ENCODE measurements at regions not wholly inside any gene's neighbourhood (a gene's known extent, or its start where the extent isn't known, plus 50 kb on each side); places are given as distances from the start of the nearest gene placed in this dataset.
"Not testable (repeated sequence)": the region's sequence is repeated elsewhere in the genome, so short reads cannot be mapped to it uniquely, and the experiment has no call there.

GRCh38 chr1:239151937-239152336, 234.4 kb upstream of the CHRM3 start:
- in situ Hi-C loops (cut with HindIII; ENCODE audit: low sequenced_read_pairs), result no loop called here
- DNase-seq (ENCODE audit: low spot score), result no peak

- in situ Hi-C loops (cut with HindIII; ENCODE audit: low sequenced_read_pairs), result no loop called here
- no peak for DNase-seq (ENCODE audit: low spot score)
Observed at GRCh38 chr1:239140968-239141367, 245.4 kb upstream of the CHRM3 start.

GRCh38 chr1:239139801-239140200, 246.6 kb upstream of the CHRM3 start:
- in situ Hi-C loops (cut with HindIII; ENCODE audit: low sequenced_read_pairs), result no loop called here
- no peak for DNase-seq (ENCODE audit: low spot score)

GRCh38 chr1:239128541-239128940, 257.8 kb upstream of the CHRM3 start:
- in situ Hi-C loops (cut with HindIII; ENCODE audit: low sequenced_read_pairs), result no loop called here
- DNase-seq (ENCODE audit: low spot score), result no peak

DNA sequence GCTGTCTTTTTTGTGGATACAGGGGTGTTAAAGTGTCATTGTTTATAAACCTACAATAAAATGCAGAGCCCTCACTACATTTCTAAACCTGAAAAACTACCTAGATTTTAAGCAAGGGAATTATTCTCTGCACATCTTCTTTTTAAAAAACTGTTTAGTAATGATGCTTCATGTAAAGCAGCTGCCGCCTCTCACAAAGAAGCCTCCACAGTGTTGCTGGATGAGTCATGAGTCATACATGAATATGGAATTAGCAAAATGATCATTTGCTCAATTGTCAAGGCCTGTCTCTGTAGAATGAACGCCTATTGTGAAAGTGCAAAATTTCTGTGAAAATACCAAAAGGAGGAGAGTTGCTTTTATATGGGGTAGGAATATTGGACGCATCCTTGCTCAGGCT, 259.5 kb upstream of the CHRM3 start:
- in situ Hi-C loops (cut with HindIII; ENCODE audit: low sequenced_read_pairs), result no loop called here
- DNase-seq (ENCODE audit: low spot score), result no peak

- DNase-seq (ENCODE audit: low spot score), result no peak
- in situ Hi-C loops (cut with HindIII; ENCODE audit: low sequenced_read_pairs), result no loop called here
Observed at GRCh38 chr1:239125893-239126292, 260.5 kb upstream of the CHRM3 start.

GRCh38 chr1:239125027-239125426, 261.3 kb upstream of the CHRM3 start:
- in situ Hi-C loops (cut with HindIII; ENCODE audit: low sequenced_read_pairs), result no loop called here

GRCh38 chr1:239123260-239123659, 263.1 kb upstream of the CHRM3 start:
- in situ Hi-C loops (cut with HindIII; ENCODE audit: low sequenced_read_pairs), result no loop called here
- no peak for DNase-seq (ENCODE audit: low spot score)

More at GRCh38 chr1:239125027-239125426, 261.3 kb upstream of the CHRM3 start:
- DNase-seq (ENCODE audit: low spot score), result no peak

DNA sequence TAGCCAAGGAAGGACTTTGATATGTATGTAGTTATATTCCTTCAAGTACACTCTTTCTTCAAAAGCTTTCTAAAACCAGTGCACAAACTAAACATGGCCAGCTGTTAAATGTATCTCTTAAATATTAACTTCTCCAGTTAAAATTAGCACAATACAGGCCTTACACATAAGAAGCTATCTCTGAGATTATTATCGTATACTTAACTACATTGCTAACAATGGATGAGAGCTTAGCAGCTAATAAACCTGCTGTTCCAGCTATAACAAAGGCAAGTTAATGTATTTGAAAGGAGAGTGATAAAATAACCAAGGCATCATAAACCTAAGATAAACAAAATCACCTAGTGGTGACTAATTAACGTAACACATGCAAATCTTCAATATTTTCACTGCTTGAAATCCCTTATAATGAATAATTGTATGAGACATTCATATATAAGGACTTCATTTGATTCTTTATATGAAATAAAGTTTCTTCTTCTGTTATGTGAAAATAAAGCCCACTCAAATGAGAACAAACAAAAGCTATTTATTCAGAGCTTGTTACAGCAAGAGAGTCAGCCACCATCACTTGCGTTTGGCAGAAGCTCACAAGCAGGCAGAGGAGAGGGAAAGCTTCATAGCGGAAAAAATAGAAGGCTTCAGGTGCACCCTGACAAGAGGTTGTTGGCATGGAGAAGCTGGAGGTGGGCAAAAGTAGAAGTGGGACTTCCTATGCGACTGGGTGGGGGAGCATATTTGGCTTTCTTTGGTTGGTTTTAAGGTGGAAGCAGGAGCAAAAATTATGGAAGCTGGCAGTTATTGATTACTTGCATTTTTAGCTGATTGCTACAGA, 274.1 kb upstream of the CHRM3 start:
- DNase-seq (ENCODE audit: low spot score), result no peak
- in situ Hi-C loops (cut with HindIII; ENCODE audit: low sequenced_read_pairs), result no loop called here

DNA sequence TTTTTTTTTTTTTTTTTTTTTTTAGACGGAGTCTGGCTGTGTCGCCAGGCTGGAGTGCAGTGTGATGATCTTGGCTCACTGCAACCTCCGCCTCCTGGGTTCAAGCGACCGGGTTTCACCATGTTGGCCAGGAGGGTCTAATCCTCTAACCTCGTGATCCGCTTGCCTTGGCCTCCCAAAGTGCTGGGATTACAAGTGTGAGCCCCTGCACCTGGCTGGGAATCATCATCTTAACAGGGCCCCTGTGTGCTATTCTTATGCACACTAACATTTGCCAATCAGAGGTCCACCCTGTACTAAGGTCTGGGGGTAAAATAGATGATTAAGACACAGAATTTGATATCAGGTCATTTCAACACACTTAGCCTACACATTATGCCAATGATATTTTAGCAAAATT, 278.7 kb upstream of the CHRM3 start:
- no peak for DNase-seq (ENCODE audit: low spot score)
- in situ Hi-C loops (cut with HindIII; ENCODE audit: low sequenced_read_pairs), result no loop called here

GRCh38 chr1:239106689-239107088, 279.7 kb upstream of the CHRM3 start:
- DNase-seq (ENCODE audit: low spot score); in situ Hi-C loops (cut with HindIII; ENCODE audit: low sequenced_read_pairs): not testable (repeated sequence)

DNA sequence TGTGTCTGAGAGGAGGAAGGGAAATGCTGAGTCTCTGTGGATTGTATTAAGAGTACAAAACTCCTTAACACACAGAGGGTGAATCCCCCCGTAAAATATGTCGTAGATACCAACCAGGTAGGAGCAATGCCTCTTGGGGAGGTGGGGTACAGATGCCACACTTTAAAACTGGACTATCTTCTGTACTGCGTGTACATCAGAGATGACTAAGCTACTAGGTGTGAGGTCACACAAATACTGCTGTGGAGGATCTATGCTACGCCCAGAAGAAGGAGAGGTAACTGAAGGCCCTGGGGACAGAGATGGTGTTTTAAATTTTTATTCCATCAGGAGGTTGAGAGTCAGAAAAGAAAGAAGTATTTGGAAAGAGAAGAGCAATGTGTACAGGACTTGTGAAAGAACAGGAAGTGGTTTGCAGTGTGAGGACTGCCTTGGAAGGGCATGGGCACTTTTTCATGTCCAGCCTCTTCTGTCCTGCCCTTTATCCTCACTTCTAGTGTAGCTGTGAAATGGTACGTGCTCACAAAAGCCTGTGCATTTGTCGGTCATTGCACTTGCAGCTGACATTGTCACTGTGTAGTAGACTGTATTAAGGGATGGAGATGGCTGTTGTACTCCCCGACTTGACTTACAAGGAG, 287.8 kb upstream of the CHRM3 start:
- in situ Hi-C loops (cut with HindIII; ENCODE audit: low sequenced_read_pairs), result no loop called here
- no peak for DNase-seq (ENCODE audit: low spot score)

DNA sequence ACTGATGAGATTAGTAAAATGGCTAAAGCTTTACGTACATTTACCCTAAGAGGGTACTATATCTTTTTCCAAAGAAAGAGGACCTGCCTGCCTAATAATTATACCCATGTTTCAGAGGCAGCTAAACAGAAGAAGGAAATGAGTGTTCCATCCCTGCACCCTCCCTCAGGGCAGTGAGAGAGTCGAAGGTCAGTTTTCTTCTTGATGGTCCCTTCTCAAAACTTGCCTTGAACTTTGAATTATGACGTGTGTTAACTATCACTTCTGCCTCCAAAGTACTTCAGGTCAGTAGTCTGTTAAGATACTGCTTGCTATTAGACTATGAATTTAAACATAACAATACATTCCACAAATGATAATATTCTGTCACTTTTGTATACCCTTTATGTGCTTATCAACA, 294.8 kb upstream of the CHRM3 start:
- DNase-seq (ENCODE audit: low spot score), result no peak
- in situ Hi-C loops (cut with HindIII; ENCODE audit: low sequenced_read_pairs), result no loop called here

GRCh38 chr1:239084459-239085080, 301.8 kb upstream of the CHRM3 start:
- no peak for DNase-seq (ENCODE audit: low spot score)
- in situ Hi-C loops (cut with HindIII; ENCODE audit: low sequenced_read_pairs), result no loop called here

- DNase-seq (ENCODE audit: low spot score); in situ Hi-C loops (cut with HindIII; ENCODE audit: low sequenced_read_pairs): not testable (repeated sequence)
Observed at GRCh38 chr1:239081947-239082346, 304.4 kb upstream of the CHRM3 start.

DNA sequence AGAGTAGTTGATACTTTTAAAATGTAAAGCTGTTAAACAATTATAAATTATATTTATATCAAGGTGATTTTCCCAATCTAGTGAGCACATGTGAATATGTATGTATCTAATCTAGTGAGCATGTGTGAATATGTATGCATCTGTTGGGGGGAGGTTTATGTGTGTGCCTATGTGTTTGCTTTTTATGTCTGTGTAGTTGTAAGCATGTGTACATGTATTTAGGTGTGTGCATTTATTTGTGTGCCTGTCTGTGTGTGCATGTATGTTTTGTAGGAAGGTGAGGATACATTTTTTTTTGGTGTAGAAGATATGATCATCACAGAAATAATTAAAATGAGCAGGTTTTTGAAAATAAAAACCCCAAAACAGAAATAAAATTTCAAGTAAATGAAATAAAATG, 318.9 kb upstream of the CHRM3 start:
- in situ Hi-C loops (cut with HindIII; ENCODE audit: low sequenced_read_pairs), result no loop called here
- DNase-seq (ENCODE audit: low spot score), result no peak

- DNase-seq (ENCODE audit: low spot score), result no peak
- in situ Hi-C loops (cut with HindIII; ENCODE audit: low sequenced_read_pairs), result no loop called here
Observed at GRCh38 chr1:239067058-239067457, 319.3 kb upstream of the CHRM3 start.

DNA sequence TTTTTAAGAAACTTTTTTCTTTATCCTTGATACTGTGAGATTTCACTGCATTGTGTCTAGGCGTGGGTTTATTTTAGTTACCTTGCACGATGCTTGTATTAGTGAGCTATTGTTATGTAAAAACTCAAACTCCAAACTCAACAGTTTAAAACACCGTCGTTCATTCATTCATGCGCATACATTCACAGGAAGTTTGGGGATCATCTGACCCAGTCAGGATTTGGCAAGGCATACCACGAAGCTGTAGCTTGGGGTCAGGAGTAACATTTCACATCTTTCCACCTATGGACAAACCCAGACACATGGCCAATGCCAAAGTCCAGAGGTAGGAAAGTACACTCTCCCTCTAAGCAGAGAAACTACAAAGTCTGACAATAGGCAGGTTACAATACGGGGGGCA, 324.6 kb upstream of the CHRM3 start:
- in situ Hi-C loops (cut with HindIII; ENCODE audit: low sequenced_read_pairs), result no loop called here
- DNase-seq (ENCODE audit: low spot score), result no peak

GRCh38 chr1:239058190-239058589, 328.2 kb upstream of the CHRM3 start:
- no peak for DNase-seq (ENCODE audit: low spot score)
- in situ Hi-C loops (cut with HindIII; ENCODE audit: low sequenced_read_pairs), result no loop called here

DNA sequence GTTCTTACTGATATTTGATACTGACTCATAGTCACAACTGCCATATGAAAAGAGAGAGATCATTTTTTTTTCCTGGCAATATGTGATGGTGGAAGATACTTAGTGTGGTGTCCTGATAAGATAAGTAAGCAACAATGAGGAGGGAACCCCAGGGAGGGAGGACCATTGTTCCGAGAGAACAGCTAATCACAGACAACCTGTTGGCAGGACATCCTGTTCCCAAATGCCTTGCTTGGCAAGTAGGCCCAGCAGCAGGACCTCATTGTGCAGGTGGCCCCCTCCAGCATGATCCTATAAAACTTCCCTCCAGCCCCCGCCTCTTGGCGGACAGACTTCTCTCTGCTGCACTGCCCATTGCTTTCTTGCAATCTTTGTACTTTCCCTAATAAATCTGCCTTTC, 329.4 kb upstream of the CHRM3 start:
- in situ Hi-C loops (cut with HindIII; ENCODE audit: low sequenced_read_pairs), result no loop called here
- DNase-seq (ENCODE audit: low spot score), result no peak

Data from G401 (cell line).